GM20000 (cell line): ENCODE measurements at regions not wholly inside any gene's neighbourhood (a gene's known extent, or its start where the extent isn't known, plus 50 kb on each side); places are given as distances from the start of the nearest gene placed in this dataset.

Experiments
- DNase-seq: peaks from one replicate; pipeline ENCODE4 v3.0.0; 2012; ENCODE audit warnings: low spot score
- TF ChIP-seq, protein P1 (sequence below): IDR thresholded peaks from 2 replicates; pipeline ENCODE4 v1.5.1; 2012; ENCODE audit warnings: mild to moderate bottlenecking, control low read depth; ENCODE audit errors: extremely low read depth, missing control alignments

DNA sequence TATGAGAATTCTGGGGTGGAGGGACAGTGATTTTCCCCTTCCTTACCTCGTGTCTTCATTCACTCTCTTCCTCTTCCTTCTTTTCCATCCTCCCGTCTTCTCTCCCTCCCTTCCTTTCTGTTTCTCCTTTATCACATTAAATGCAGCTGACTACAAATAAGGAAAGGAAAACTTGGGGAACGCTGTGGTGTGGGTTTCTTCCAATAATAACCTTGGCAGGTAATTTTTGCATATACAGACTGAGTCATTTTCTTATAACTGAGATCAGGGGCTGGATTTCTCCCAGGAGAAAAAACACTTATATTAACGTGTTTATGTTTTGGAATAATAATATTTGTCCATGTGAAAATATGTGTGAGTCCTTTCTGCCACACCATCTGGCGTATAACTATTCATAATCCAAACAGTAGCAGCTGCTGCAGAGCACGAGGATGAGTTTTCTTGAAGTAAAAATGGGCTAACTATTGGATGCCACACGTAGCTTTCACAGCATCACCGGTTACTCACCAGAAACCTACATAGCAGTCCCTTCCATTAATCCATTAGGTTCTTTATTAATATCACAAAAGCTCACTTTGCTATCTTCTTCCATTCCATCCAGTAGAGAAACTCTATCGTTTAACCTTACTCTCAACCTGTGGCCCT, 139.2 kb upstream of the SASH1 start:
- TF ChIP-seq, protein P1, sequence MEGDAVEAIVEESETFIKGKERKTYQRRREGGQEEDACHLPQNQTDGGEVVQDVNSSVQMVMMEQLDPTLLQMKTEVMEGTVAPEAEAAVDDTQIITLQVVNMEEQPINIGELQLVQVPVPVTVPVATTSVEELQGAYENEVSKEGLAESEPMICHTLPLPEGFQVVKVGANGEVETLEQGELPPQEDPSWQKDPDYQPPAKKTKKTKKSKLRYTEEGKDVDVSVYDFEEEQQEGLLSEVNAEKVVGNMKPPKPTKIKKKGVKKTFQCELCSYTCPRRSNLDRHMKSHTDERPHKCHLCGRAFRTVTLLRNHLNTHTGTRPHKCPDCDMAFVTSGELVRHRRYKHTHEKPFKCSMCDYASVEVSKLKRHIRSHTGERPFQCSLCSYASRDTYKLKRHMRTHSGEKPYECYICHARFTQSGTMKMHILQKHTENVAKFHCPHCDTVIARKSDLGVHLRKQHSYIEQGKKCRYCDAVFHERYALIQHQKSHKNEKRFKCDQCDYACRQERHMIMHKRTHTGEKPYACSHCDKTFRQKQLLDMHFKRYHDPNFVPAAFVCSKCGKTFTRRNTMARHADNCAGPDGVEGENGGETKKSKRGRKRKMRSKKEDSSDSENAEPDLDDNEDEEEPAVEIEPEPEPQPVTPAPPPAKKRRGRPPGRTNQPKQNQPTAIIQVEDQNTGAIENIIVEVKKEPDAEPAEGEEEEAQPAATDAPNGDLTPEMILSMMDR = no peak
- no peak for DNase-seq

DNA sequence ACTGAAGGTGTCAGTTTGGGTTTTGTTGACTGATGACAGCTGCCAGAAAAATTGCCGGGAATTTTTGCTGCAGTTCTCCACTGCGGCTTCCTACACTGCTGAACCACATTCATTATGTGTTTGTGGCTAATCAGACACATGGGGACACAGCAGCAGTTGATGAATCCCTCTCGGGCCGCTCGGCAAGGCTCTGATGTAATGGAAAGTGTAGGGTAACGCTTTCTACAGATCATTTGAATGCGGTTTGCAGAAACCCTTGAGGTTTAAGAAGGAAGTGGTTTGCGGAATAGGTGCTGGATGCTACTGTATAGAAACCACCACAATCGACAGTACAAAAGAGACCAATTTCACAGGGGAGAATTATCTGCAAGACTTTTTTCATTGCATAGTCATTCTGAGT, 138.7 kb upstream of the SASH1 start:
- peak; percentile 57 for DNase-seq
- TF ChIP-seq, protein P1 = no peak

DNA sequence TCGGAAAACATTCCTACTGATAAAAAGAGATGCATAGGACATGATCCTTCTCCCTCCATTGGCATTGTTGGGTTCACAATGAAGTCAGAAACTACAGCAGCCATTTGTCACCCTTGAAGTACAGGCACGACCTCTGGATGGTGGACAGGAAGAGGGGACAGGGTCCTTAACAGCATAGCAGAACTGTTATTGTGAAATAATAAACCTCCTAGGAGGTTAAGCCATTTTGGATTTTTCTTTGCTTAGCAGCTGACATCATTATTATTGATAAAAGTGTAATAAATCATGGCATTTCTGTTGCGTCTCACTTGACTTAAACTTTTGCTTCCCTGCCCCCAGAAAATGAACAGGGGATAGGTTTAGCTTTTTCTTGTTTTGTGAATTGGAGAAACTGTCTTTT, 134.3 kb upstream of the SASH1 start:
- DNase-seq = no peak
- TF ChIP-seq, protein P1 = no peak

DNA sequence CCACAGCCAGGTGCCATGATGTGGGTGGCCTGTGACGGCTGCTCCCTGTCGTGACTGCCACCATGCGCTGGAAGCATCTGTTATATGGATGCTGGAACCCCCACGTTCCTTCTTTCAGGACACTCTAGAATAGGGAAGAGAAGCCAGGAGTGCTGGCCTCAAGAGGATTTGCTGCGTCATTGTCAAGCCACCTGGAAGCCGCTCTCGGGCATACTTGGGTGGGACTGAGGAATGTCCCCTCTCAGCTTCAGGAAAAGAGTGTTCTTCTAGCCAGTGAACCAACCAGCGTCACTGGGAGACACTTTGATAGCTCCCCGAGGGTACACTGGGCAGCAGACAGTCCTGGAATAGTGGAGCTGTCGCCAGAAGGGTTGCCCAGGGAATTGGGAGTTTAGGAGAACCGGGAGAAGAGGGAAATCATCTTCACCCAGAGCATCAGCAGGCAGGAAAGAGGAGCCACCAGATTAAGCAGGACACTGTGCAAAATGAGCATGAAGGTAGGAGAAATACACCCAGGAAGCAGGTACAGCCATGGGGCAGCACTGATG, 130.8 kb upstream of the SASH1 start:
- TF ChIP-seq, protein P1 = no peak
- DNase-seq = no peak

DNA sequence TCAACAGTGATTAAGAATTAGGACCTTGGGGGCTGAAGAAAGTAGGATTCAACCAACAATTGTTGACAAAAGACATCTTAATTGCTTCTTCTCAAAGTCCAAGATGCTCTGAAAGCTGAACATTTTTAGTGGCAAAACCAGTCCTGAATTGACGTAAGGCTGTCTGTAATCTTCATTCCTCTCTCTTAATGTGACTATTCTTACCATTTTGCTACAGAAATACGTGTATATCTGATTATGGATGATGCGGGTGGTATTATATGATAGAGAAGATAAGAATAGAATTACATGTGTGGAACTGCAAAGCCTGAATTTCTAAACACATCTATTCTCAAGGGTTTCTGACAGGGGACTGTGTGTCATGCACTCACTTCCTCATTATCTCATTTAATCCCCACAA, 130.3 kb upstream of the SASH1 start:
- DNase-seq = no peak
- TF ChIP-seq, protein P1 = no peak

DNA sequence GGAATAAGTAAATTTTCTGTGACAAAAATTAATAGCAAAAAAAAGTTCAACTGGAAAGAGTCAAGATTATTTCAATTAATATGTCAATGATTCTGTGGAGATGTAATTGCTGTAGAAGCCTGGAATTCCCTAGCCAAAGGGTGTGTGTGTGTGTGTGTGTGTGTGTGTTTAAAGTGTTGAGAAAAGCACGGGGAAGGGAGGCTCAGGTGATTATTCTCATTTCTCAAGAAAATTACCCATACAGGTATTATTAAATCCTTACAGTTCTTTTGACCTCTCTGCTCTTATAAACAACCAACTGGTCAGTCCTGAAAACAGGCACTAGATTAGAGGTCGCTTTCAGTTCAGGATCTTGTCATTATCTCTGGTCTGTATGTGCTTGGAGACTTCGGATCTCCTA, 129.3 kb upstream of the SASH1 start:
- TF ChIP-seq, protein P1 = no peak
- DNase-seq = no peak

DNA sequence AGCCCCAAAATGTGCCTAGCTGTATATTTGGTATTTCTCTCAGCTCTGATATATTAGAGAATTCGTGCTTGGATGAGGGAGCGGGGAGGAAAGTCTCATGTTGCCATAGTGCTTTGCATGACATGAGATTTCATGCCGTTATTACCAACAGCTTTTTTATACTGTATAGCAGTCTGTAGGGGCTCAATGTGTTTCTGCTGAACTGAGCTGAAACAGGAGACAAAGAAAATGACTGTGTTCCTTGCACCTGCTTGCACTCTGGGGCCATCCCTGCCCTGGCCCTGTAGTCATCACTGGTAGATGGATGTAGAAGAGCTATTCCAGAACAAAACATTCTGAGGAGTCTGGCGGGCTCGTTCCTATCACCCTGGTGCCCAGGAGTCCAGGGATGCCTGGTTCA, 128.0 kb upstream of the SASH1 start:
- TF ChIP-seq, protein P1 = no peak
- DNase-seq = no peak
